AG20443 (cell line): ENCODE measurements at regions not wholly inside any gene's neighbourhood (a gene's known extent, or its start where the extent isn't known, plus 50 kb on each side); places are given as distances from the start of the nearest gene placed in this dataset.
"Not testable (repeated sequence)": the region's sequence is repeated elsewhere in the genome, so short reads cannot be mapped to it uniquely, and the experiment has no call there.

ENCODE experiments used
- DNase-seq: peaks from one replicate; pipeline ENCODE4 v3.0.0; 2012; ENCODE audit warnings: low spot score, mixed read lengths

GRCh38 chr21:31531967-31532366, 127.5 kb upstream of the SOD1 start:
- DNase-seq = no peak

GRCh38 chr21:31530897-31531705, 128.4 kb upstream of the SOD1 start:
- DNase-seq = no peak

- DNase-seq = no peak
Observed at GRCh38 chr21:31530364-31530763, 129.1 kb upstream of the SOD1 start.

GRCh38 chr21:31529406-31529805, 130.1 kb upstream of the SOD1 start:
- no peak for DNase-seq

GRCh38 chr21:31526040-31526439, 133.5 kb upstream of the SOD1 start:
- DNase-seq = no peak

- no peak for DNase-seq
Observed at GRCh38 chr21:31524140-31524539, 135.4 kb upstream of the SOD1 start.

GRCh38 chr21:31521515-31521914, 138.0 kb upstream of the SOD1 start:
- DNase-seq = no peak

GRCh38 chr21:31520561-31521098, 138.9 kb upstream of the SOD1 start:
- no peak for DNase-seq

GRCh38 chr21:31518580-31518979, 140.9 kb upstream of the SOD1 start:
- DNase-seq = no peak

- DNase-seq = no peak
Observed at GRCh38 chr21:31517664-31518414, 141.7 kb upstream of the SOD1 start.

- no peak for DNase-seq
Observed at GRCh38 chr21:31515253-31515652, 144.2 kb upstream of the SOD1 start.

- DNase-seq = no peak
Observed at GRCh38 chr21:31514598-31514997, 144.9 kb upstream of the SOD1 start.

GRCh38 chr21:31513541-31513940, 146.0 kb upstream of the SOD1 start:
- DNase-seq = not testable (repeated sequence)

GRCh38 chr21:31511999-31512398, 147.5 kb upstream of the SOD1 start:
- not testable (repeated sequence) for DNase-seq

GRCh38 chr21:31511258-31511657, 148.2 kb upstream of the SOD1 start:
- DNase-seq = no peak

- peak; percentile 29 for DNase-seq
Observed at GRCh38 chr21:31509194-31510017, 150.1 kb upstream of the SOD1 start.

- no peak for DNase-seq
Observed at GRCh38 chr21:31505975-31506374, 153.5 kb upstream of the SOD1 start.

- no peak for DNase-seq
Observed at GRCh38 chr21:31503939-31504338, 155.6 kb upstream of the SOD1 start.

- DNase-seq = no peak
Observed at GRCh38 chr21:31503467-31503866, 156.0 kb upstream of the SOD1 start.

GRCh38 chr21:31502537-31503143, 156.9 kb upstream of the SOD1 start:
- no peak for DNase-seq

GRCh38 chr21:31501926-31502325, 157.6 kb upstream of the SOD1 start:
- no peak for DNase-seq

- DNase-seq = no peak
Observed at GRCh38 chr21:31500982-31501381, 156.9 kb upstream of the TIAM1 start.
